ENCODE measurements at regions not wholly inside any gene's neighbourhood (a gene's known extent, or its start where the extent isn't known, plus 50 kb on each side); places are given as distances from the start of the nearest gene placed in this dataset.
"Not testable (repeated sequence)": the region's sequence is repeated elsewhere in the genome, so short reads cannot be mapped to it uniquely, and the experiment has no call there.

- H3K9me3 Mint-ChIP-seq: no peaks in the 10 kb centered on the region
- TF ChIP-seq CTCF (IDR thresholded peaks at IDR 0.05; ENCODE audit: unreplicated experiment in 3 of 3): no peak
- H3K27ac Mint-ChIP-seq: no peak overlapping the region
- H3K27me3 Mint-ChIP-seq (ENCODE audit: low read depth): no peaks in the 10 kb centered on the region
- H3K36me3 Mint-ChIP-seq (ENCODE audit: low read depth): no peaks in the 10 kb centered on the region
- no peak overlapping the region for H3K4me3 Mint-ChIP-seq
- peaks cover 14% of the 10 kb centered on the region for H3K4me1 Mint-ChIP-seq
These were observed 255.2 kb downstream of the DEPDC1B start for GRCh38 chr5:60444661-60445360.

- Mint-ChIP-seq H3K36me3 (ENCODE audit: low read depth) (no peaks in the 10 kb centered on the region), H3K27ac (no peak overlapping the region), H3K9me3 (no peaks in the 10 kb centered on the region), H3K4me1 (peaks cover 5% of the 10 kb centered on the region), H3K27me3 (ENCODE audit: low read depth) (no peaks in the 10 kb centered on the region), H3K4me3 (no peak overlapping the region)
- no peak for TF ChIP-seq CTCF (IDR thresholded peaks at IDR 0.05; ENCODE audit: unreplicated experiment in 3 of 3)
These were observed 260.4 kb downstream of the DEPDC1B start for GRCh38 chr5:60439552-60439951.

DNA sequence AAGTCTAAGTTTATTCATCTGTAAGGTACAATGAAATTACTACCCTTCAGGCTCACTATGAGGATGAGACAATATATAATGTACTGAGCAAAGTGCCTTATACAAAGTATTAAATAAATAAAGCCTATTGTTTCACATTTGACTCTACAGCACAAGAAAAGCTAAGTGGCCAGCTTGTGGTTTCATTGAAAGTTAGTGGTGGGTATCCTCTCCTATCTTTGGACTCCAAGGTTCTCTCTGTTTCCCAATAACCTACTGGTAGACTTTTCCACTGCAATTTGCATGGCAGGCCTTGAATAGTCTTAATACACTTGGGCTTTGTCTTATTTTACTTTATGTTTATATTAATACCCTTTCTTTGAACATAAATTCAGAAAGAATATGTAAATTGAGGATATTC is 262.7 kb downstream of the DEPDC1B start:
- H3K4me3 Mint-ChIP-seq: no peak overlapping the region
- no peaks in the 10 kb centered on the region for H3K36me3 Mint-ChIP-seq (ENCODE audit: low read depth)
- H3K27ac Mint-ChIP-seq: no peak overlapping the region
- TF ChIP-seq CTCF (IDR thresholded peaks at IDR 0.05; ENCODE audit: unreplicated experiment in 3 of 3): no peak
- no peaks in the 10 kb centered on the region for H3K4me1 Mint-ChIP-seq
- no peaks in the 10 kb centered on the region for H3K27me3 Mint-ChIP-seq (ENCODE audit: low read depth)
- H3K9me3 Mint-ChIP-seq: peaks cover under 1% of the 10 kb centered on the region

GRCh38 chr5:60436518-60436917 is 263.4 kb downstream of the DEPDC1B start:
- Mint-ChIP-seq H3K27me3 (ENCODE audit: low read depth) (no peaks in the 10 kb centered on the region), H3K27ac (no peak overlapping the region), H3K36me3 (ENCODE audit: low read depth) (no peaks in the 10 kb centered on the region), H3K4me3 (no peak overlapping the region), H3K4me1 (no peaks in the 10 kb centered on the region), H3K9me3 (peaks cover 4% of the 10 kb centered on the region)
- TF ChIP-seq CTCF (IDR thresholded peaks at IDR 0.05; ENCODE audit: unreplicated experiment in 3 of 3): no peak

DNA sequence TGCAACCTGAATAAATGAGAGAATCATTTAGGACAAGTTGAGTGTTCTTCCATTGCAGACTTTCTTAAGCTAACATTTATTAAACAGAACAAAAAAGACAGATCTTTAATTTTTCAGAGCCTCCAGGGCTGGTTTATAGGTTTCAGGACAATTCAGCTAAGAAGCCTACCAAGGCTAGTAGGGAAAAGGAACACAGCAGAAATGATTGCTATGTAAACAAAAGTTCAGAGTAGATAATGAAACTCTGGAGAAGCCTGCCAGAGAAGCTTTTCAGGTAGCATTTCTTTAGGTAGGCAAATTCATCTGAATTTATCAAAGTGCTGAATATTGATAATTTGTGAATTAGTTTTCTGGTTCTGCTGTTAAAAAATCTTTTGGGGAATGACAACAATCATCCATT is 264.2 kb downstream of the DEPDC1B start:
- Mint-ChIP-seq H3K27me3 (ENCODE audit: low read depth) (no peaks in the 10 kb centered on the region), H3K27ac (no peak overlapping the region), H3K36me3 (ENCODE audit: low read depth) (no peaks in the 10 kb centered on the region)

DNA sequence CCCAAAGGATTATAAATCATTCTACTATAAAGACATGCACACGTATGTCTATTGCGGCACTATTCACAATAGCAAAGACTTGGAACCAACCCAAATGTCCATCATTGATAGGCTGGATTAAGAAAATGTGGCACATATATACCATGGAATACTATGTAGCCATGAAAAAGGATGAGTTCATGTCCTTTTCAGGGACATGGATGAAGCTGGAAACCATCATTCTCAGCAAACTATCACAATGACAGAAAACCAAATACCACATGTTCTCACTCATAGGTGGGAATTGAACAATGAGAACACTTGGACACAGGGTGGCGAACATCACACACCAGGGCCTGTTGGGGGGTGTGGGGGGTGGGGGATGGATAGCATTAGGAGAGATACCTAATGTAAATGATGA is 273.8 kb downstream of the DEPDC1B start:
- H3K36me3 Mint-ChIP-seq (ENCODE audit: low read depth); H3K4me1 Mint-ChIP-seq; H3K4me3 Mint-ChIP-seq; H3K27me3 Mint-ChIP-seq (ENCODE audit: low read depth); H3K27ac Mint-ChIP-seq: not testable (repeated sequence)
- H3K9me3 Mint-ChIP-seq: peaks cover 35% of the 10 kb centered on the region

More for the DNA sequence above, 264.2 kb downstream of the DEPDC1B start:
- Mint-ChIP-seq H3K9me3 (peaks cover 4% of the 10 kb centered on the region), H3K4me3 (no peak overlapping the region), H3K4me1 (no peaks in the 10 kb centered on the region)
- no peak for TF ChIP-seq CTCF (IDR thresholded peaks at IDR 0.05; ENCODE audit: unreplicated experiment in 3 of 3)

DNA sequence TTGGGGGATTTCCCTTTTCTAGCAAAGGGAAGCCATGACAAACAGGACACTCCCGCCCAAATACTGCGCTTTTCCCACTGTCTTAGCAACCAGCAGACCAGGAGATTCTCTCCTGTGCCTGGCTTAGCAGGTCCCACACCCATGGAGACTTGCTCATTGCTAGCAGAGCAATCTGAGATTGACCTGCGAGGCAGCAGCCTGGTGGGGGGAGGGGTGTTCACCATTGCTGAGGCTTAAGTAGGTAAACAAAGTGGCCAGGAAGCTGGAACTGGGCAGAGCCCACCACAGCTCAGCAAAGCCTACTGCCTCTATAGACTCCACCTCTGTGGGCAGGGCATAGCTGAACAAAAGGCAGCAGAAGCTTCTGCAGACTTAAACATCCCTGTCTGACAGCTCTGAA is 279.2 kb downstream of the DEPDC1B start:
- H3K4me3 Mint-ChIP-seq; H3K27me3 Mint-ChIP-seq (ENCODE audit: low read depth); H3K27ac Mint-ChIP-seq; H3K4me1 Mint-ChIP-seq; H3K36me3 Mint-ChIP-seq (ENCODE audit: low read depth): not testable (repeated sequence)
- peaks cover 41% of the 10 kb centered on the region for H3K9me3 Mint-ChIP-seq
